ENCODE measurements at regions not wholly inside any gene's neighbourhood (a gene's known extent, or its start where the extent isn't known, plus 50 kb on each side); places are given as distances from the start of the nearest gene placed in this dataset.

GRCh38 chr7:17463511-17464085, 165.1 kb downstream of the AHR start:
- TF ChIP-seq CTCF (conservative IDR thresholded peaks at IDR 0.05; ENCODE audit: low read length), result no peak
- TF ChIP-seq EZH2phosphoT487 (IDR thresholded peaks at IDR 0.05; ENCODE audit: borderline replicate concordance, low read depth, low read length), result no peak

All from OCI-LY7 (cell line).